WTC11 (cell line): ENCODE measurements at regions not wholly inside any gene's neighbourhood (a gene's known extent, or its start where the extent isn't known, plus 50 kb on each side); places are given as distances from the start of the nearest gene placed in this dataset.

Source experiments
- ATAC-seq: fragments of 200-7000 bp; cut with Tn5 transposase; 2 replicates; pipeline ENCODE4 v1.10.0; 2021; ENCODE audit warnings: mild to moderate bottlenecking, moderate library complexity
- CTCF ChIA-PET: fragments of 300-600 bp; sonication (Branson Sonifier 250); formaldehyde crosslinking; loops from one replicate; lab custom pipeline; 2021; ENCODE audit warnings: antibody characterized with exemption; lab: Charles Lee
- POLR2A ChIA-PET: fragments of 350-600 bp; sonication (Branson Sonifier 250); formaldehyde crosslinking; loops from one replicate; lab custom pipeline; 2021; ENCODE audit warnings: antibody characterized with exemption; lab: Charles Lee
- DNase-seq: peaks from one replicate; pipeline ENCODE4 v3.0.0; 2021; ENCODE audit warnings: low spot score
- H3K27ac Mint-ChIP-seq: 2 replicates; pipeline ENCODE4 v1.8.0; 2021; ENCODE audit warnings: mixed read lengths
- H3K27me3 Mint-ChIP-seq: 2 replicates; pipeline ENCODE4 v1.8.0; 2021; ENCODE audit warnings: low read depth, mild to moderate bottlenecking, moderate library complexity, mixed read lengths
- H3K36me3 Mint-ChIP-seq: 2 replicates; pipeline ENCODE4 v1.8.0; 2021; ENCODE audit warnings: mixed read lengths
- H3K4me1 Mint-ChIP-seq: 2 replicates; pipeline ENCODE4 v1.8.0; 2022; ENCODE audit warnings: mixed read lengths
- H3K4me3 Mint-ChIP-seq: 2 replicates; pipeline ENCODE4 v1.8.0; 2021; ENCODE audit warnings: mild to moderate bottlenecking, moderate library complexity, mixed read lengths
- H3K9me3 Mint-ChIP-seq: 2 replicates; pipeline ENCODE4 v1.8.0; 2021; ENCODE audit warnings: mixed read lengths
- ATF1 ChIP-seq: sonication (generic); formaldehyde crosslinking; IDR thresholded peaks from 2 replicates; pipeline ENCODE4 v1.8.1; 2023; ENCODE audit warnings: mild to moderate bottlenecking, moderate library complexity, missing genetic modification reagents
- ELF4 ChIP-seq: sonication (generic); formaldehyde crosslinking; IDR thresholded peaks from 2 replicates; pipeline ENCODE4 v1.8.1; 2022; ENCODE audit warnings: low read depth, mild to moderate bottlenecking, moderate library complexity, missing genetic modification reagents
- ERG ChIP-seq: fragments of 250-450 bp; sonication (Bioruptor Pico); IDR thresholded peaks from 2 replicates; pipeline ENCODE4 v1.8.0; 2021; ENCODE audit warnings: mild to moderate bottlenecking
- FOXJ3 ChIP-seq: sonication (generic); formaldehyde crosslinking; IDR thresholded peaks from 2 replicates; pipeline ENCODE4 v1.9.0; 2021; ENCODE audit warnings: missing genetic modification reagents, mild to moderate bottlenecking, borderline replicate concordance
- FOXK1 ChIP-seq: sonication (generic); formaldehyde crosslinking; IDR thresholded peaks from 2 replicates; pipeline ENCODE4 v1.8.0; 2022; ENCODE audit warnings: mild to moderate bottlenecking, moderate library complexity, missing genetic modification reagents
- FOXP4 ChIP-seq: sonication (generic); formaldehyde crosslinking; IDR thresholded peaks from 2 replicates; pipeline ENCODE4 v1.8.0; 2022; ENCODE audit warnings: mild to moderate bottlenecking, missing genetic modification reagents
- GRHL2 ChIP-seq: fragments of 250-450 bp; sonication (Bioruptor Pico); IDR thresholded peaks from 2 replicates; pipeline ENCODE4 v1.8.0; 2022; ENCODE audit warnings: mild to moderate bottlenecking, moderate library complexity; ENCODE audit not compliant: insufficient replicate concordance, severe bottlenecking
- GTF2I ChIP-seq: fragments of 250-450 bp; sonication (Bioruptor Pico); conservative IDR thresholded peaks from 2 replicates; pipeline ENCODE4 v1.4.0; 2021; ENCODE audit warnings: mild to moderate bottlenecking
- IRF2 ChIP-seq: sonication (generic); formaldehyde crosslinking; IDR thresholded peaks from 2 replicates; pipeline ENCODE4 v1.8.0; 2022; ENCODE audit warnings: low read depth, missing genetic modification reagents, borderline replicate concordance
- JAZF1 ChIP-seq: fragments of 250-450 bp; sonication (Bioruptor Pico); IDR thresholded peaks from 2 replicates; pipeline ENCODE4 v1.9.0; 2021; ENCODE audit warnings: moderate library complexity, mild to moderate bottlenecking, inconsistent platforms
- MXD4 ChIP-seq: fragments of 250-450 bp; sonication (Bioruptor Pico); IDR thresholded peaks from 2 replicates; pipeline ENCODE4 v1.8.0; 2021; ENCODE audit warnings: mild to moderate bottlenecking, moderate library complexity, borderline replicate concordance
- MYBL2 ChIP-seq: sonication (generic); formaldehyde crosslinking; IDR thresholded peaks from 2 replicates; pipeline ENCODE4 v1.8.1; 2023; ENCODE audit warnings: mild to moderate bottlenecking, moderate library complexity, missing genetic modification reagents
- ZNF121 ChIP-seq: sonication (generic); formaldehyde crosslinking; IDR thresholded peaks from 2 replicates; pipeline ENCODE4 v1.8.0; 2023; ENCODE audit warnings: missing genetic modification reagents
- ZNF232 ChIP-seq: sonication (generic); formaldehyde crosslinking; IDR thresholded peaks from 2 replicates; pipeline ENCODE4 v1.8.0; 2022; ENCODE audit warnings: mild to moderate bottlenecking, missing genetic modification reagents
- ZNF281 ChIP-seq: sonication (generic); formaldehyde crosslinking; IDR thresholded peaks from 2 replicates; pipeline ENCODE4 v1.8.0; 2023; ENCODE audit warnings: mild to moderate bottlenecking, missing genetic modification reagents
- ZNF396 ChIP-seq: fragments of 250-450 bp; sonication (Bioruptor Pico); IDR thresholded peaks from 2 replicates; pipeline ENCODE4 v1.8.0; 2021; ENCODE audit warnings: mild to moderate bottlenecking, moderate library complexity, borderline replicate concordance
- TF ChIP-seq, protein P1 (sequence below): fragments of 250-450 bp; sonication (Bioruptor Pico); IDR thresholded peaks from 2 replicates; pipeline ENCODE4 v1.9.0; 2021; ENCODE audit warnings: mild to moderate bottlenecking
- TF ChIP-seq, protein P2 (sequence below): fragments of 250-450 bp; sonication (Bioruptor Pico); IDR thresholded peaks from 2 replicates; pipeline ENCODE4 v1.9.0; 2021; ENCODE audit warnings: mild to moderate bottlenecking
- TF ChIP-seq, protein P3 (sequence below): sonication (generic); formaldehyde crosslinking; IDR thresholded peaks from 2 replicates; pipeline ENCODE4 v1.8.1; 2023; ENCODE audit warnings: mild to moderate bottlenecking, missing genetic modification reagents, borderline replicate concordance
- TF ChIP-seq, protein P4 (sequence below): sonication (generic); formaldehyde crosslinking; IDR thresholded peaks from 2 replicates; pipeline ENCODE4 v1.8.0; 2022; ENCODE audit warnings: mild to moderate bottlenecking, missing genetic modification reagents

DNA sequence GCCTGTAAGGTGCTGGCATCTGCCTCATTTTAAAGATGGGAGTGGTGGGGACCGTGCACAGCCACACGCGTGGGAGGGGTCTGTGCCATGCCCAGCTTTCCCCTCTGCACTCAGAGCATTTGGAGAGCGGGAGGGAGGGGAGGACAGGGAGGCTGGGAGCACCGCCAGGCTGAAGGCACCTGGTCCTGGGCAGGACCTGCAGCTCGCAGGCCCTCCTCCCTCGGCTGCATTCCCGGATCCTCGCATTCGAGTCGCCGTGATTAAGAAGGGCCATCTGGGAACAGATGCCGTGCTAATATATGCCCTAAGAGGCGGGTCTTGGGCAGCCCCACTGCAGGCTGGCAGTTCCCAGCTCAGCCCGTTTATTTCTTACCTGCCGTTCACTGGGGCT lies 84.0 kb downstream of the PTGR3 start:
- ChIA-PET POLR2A (no interaction called here), CTCF (no interaction called here)
- H3K36me3 Mint-ChIP-seq: no peaks in the 10 kb centered on the region
- DNase-seq (no peak), ATAC-seq (no peak)
- H3K9me3 Mint-ChIP-seq: peaks cover 3% of the 10 kb centered on the region
- no peaks in the 10 kb centered on the region for H3K27me3 Mint-ChIP-seq
- peak overlapping the region; percentile 39; the same call in 1 of the 2 replicates for H3K27ac Mint-ChIP-seq
- no peak overlapping the region for H3K4me3 Mint-ChIP-seq
- H3K4me1 Mint-ChIP-seq: 0 out of 2 replicates have a peak, but pooled peaks cover 3% of the 10 kb centered on the region
- no peak for TF ChIP-seq ELF4 (CRISPR knock-in tag)
- no peak for TF ChIP-seq FOXJ3 (CRISPR knock-in tag)
- no peak for TF ChIP-seq IRF2
- TF ChIP-seq, protein P1, sequence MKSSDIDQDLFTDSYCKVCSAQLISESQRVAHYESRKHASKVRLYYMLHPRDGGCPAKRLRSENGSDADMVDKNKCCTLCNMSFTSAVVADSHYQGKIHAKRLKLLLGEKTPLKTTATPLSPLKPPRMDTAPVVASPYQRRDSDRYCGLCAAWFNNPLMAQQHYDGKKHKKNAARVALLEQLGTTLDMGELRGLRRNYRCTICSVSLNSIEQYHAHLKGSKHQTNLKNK (CRISPR knock-in tag): no peak
- no peak for TF ChIP-seq FOXK1 (CRISPR knock-in tag)
- TF ChIP-seq, protein P2, sequence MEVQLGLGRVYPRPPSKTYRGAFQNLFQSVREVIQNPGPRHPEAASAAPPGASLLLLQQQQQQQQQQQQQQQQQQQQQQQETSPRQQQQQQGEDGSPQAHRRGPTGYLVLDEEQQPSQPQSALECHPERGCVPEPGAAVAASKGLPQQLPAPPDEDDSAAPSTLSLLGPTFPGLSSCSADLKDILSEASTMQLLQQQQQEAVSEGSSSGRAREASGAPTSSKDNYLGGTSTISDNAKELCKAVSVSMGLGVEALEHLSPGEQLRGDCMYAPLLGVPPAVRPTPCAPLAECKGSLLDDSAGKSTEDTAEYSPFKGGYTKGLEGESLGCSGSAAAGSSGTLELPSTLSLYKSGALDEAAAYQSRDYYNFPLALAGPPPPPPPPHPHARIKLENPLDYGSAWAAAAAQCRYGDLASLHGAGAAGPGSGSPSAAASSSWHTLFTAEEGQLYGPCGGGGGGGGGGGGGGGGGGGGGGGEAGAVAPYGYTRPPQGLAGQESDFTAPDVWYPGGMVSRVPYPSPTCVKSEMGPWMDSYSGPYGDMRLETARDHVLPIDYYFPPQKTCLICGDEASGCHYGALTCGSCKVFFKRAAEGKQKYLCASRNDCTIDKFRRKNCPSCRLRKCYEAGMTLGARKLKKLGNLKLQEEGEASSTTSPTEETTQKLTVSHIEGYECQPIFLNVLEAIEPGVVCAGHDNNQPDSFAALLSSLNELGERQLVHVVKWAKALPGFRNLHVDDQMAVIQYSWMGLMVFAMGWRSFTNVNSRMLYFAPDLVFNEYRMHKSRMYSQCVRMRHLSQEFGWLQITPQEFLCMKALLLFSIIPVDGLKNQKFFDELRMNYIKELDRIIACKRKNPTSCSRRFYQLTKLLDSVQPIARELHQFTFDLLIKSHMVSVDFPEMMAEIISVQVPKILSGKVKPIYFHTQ (CRISPR knock-in tag): no peak
- no peak for TF ChIP-seq ZNF396 (CRISPR knock-in tag)
- no peak for TF ChIP-seq ZNF232
- no peak for TF ChIP-seq GTF2I (CRISPR knock-in tag)
- no peak for TF ChIP-seq ATF1 (CRISPR knock-in tag)
- no peak for TF ChIP-seq FOXP4 (CRISPR knock-in tag)

DNA sequence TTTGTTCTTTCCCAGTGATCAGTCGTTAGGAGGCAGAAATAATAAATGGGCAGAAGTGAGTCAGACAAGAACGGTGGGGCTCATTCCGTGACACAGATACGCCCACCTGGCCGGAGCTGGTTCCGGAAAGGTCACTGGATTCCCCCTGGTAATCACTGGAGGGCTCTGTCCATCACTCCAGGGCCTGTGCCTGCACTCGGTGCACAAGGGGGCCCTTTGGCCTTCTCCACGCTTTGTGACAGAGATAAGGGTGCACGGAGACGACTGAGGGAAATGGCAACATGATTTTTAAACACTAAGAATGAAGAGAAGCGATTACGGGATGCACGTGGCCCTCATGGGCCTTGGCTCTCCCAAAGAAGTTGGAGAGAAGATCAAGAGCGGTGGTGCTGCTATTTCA lies 84.4 kb downstream of the PTGR3 start:
- no peak for ATAC-seq
- 0 out of 2 replicates have a peak, but pooled peaks cover 3% of the 10 kb centered on the region for H3K4me1 Mint-ChIP-seq
- POLR2A ChIA-PET: no interaction called here
- H3K27me3 Mint-ChIP-seq: no peaks in the 10 kb centered on the region
- CTCF ChIA-PET: no interaction called here
- H3K27ac Mint-ChIP-seq: peak overlapping the region; percentile 39; the same call in 1 of the 2 replicates
- no peak overlapping the region for H3K4me3 Mint-ChIP-seq
- no peaks in the 10 kb centered on the region for H3K36me3 Mint-ChIP-seq
- H3K9me3 Mint-ChIP-seq: no peaks in the 10 kb centered on the region
- DNase-seq: no peak
- TF ChIP-seq ZNF121 (CRISPR knock-in tag): no peak
- TF ChIP-seq JAZF1 (CRISPR knock-in tag): no peak
- no peak for TF ChIP-seq ZNF281 (CRISPR knock-in tag)
- no peak for TF ChIP-seq ZNF396 (CRISPR knock-in tag)
- no peak for TF ChIP-seq MXD4 (CRISPR knock-in tag)
- TF ChIP-seq, protein P3, sequence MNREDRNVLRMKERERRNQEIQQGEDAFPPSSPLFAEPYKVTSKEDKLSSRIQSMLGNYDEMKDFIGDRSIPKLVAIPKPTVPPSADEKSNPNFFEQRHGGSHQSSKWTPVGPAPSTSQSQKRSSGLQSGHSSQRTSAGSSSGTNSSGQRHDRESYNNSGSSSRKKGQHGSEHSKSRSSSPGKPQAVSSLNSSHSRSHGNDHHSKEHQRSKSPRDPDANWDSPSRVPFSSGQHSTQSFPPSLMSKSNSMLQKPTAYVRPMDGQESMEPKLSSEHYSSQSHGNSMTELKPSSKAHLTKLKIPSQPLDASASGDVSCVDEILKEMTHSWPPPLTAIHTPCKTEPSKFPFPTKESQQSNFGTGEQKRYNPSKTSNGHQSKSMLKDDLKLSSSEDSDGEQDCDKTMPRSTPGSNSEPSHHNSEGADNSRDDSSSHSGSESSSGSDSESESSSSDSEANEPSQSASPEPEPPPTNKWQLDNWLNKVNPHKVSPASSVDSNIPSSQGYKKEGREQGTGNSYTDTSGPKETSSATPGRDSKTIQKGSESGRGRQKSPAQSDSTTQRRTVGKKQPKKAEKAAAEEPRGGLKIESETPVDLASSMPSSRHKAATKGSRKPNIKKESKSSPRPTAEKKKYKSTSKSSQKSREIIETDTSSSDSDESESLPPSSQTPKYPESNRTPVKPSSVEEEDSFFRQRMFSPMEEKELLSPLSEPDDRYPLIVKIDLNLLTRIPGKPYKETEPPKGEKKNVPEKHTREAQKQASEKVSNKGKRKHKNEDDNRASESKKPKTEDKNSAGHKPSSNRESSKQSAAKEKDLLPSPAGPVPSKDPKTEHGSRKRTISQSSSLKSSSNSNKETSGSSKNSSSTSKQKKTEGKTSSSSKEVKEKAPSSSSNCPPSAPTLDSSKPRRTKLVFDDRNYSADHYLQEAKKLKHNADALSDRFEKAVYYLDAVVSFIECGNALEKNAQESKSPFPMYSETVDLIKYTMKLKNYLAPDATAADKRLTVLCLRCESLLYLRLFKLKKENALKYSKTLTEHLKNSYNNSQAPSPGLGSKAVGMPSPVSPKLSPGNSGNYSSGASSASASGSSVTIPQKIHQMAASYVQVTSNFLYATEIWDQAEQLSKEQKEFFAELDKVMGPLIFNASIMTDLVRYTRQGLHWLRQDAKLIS (CRISPR knock-in tag): no peak
- no peak for TF ChIP-seq ERG
- TF ChIP-seq GRHL2 (CRISPR knock-in tag): no peak
- TF ChIP-seq, protein P4, sequence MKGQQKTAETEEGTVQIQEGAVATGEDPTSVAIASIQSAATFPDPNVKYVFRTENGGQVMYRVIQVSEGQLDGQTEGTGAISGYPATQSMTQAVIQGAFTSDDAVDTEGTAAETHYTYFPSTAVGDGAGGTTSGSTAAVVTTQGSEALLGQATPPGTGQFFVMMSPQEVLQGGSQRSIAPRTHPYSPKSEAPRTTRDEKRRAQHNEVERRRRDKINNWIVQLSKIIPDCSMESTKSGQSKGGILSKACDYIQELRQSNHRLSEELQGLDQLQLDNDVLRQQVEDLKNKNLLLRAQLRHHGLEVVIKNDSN: no peak
- no peak for TF ChIP-seq MYBL2 (CRISPR knock-in tag)
